K562 (cell line): ENCODE measurements at regions not wholly inside any gene's neighbourhood (a gene's known extent, or its start where the extent isn't known, plus 50 kb on each side); places are given as distances from the start of the nearest gene placed in this dataset.

Experiments
- ATAC-seq: fragments of 200-7000 bp; cut with Tn5 transposase; 3 replicates; pipeline ENCODE4 v1.9.1; 2020; ENCODE audit warnings: moderate library complexity
- BruUV-seq: library from RNA; stranded (reverse); fragments of 400-500 nt; replicated peaks from 2 replicates; lab custom pipeline; 2021; lab: Mats Ljungman, UMichigan
- CTCF ChIA-PET: fragments of 300-600 bp; formaldehyde crosslinking; extraction: SDS; loops from one replicate; lab custom pipeline; 2021; ENCODE audit warnings: low intra/inter-chr PET ratio; lab: Yijun Ruan, JAX
- POLR2A ChIA-PET: fragments of 300-600, 350-650 bp; sonication (Branson Sonifier 250); formaldehyde crosslinking; extraction: SDS; loops from one replicate; lab custom pipeline; 2021; ENCODE audit warnings: antibody characterized with exemption, inconsistent platforms; lab: Yijun Ruan, JAX
- DNase-seq, 4 experiments: peaks; one replicate each; pipeline versions ENCODE4 v3.0.0 to v3.0.0-alpha.2; 2011 to 2018; ENCODE audit warnings: low spot score in 3 of 4, mixed read lengths in 3 of 4; ENCODE audit errors: extremely low read depth in 1 of 4
- FAIRE-seq: peaks from 2 replicates; lab custom pipeline; 2011; peaks lifted over from hg19 to GRCh38; lab: Jason Lieb, UNC
- H2AFZ ChIP-seq: 2 replicates; pipeline ENCODE4 v1.6.0; 2011; ENCODE audit warnings: low read depth, low read length, control low read depth, inconsistent platforms
- H3K27ac ChIP-seq: fragments of 200-600 bp; 3 replicates; pipeline ENCODE4 v1.8.0; 2011; ENCODE audit warnings: low read depth, mild to moderate bottlenecking, control low read depth, inconsistent platforms, low read length, moderate library complexity, mixed read lengths; ENCODE audit errors: extremely low read depth
- H3K27me3 ChIP-seq, 2 experiments: fragments of 300-600 bp in 1 of 2; 2 replicates in 1 of 2; 3 replicates in 1 of 2; pipeline versions ENCODE4 v1.6.0 to v1.8.0; 2011; ENCODE audit warnings: inconsistent platforms in 2 of 2, low read length in 2 of 2, mild to moderate bottlenecking in 1 of 2, mixed read lengths in 1 of 2, moderate library complexity in 1 of 2; ENCODE audit not compliant: control insufficient read depth in 2 of 2, insufficient read depth in 2 of 2
- H3K36me3 ChIP-seq: fragments of 300-600 bp; 3 replicates; pipeline ENCODE4 v1.8.0; 2011; ENCODE audit warnings: mild to moderate bottlenecking, low read length, inconsistent platforms; ENCODE audit not compliant: control insufficient read depth, insufficient read depth
- H3K4me1 ChIP-seq, 2 experiments: fragments of 200-600 bp in 1 of 2; replicated peaks in 1 of 2; 2 replicates in 1 of 2; 3 replicates in 1 of 2; pipeline versions ENCODE4 v1.5.1 to v1.8.0; 2011; ENCODE audit warnings: inconsistent platforms in 2 of 2, low read length in 2 of 2, mild to moderate bottlenecking in 1 of 2, mixed read lengths in 1 of 2, moderate library complexity in 1 of 2; ENCODE audit not compliant: control insufficient read depth in 2 of 2, insufficient read depth in 2 of 2
- H3K4me2 ChIP-seq: 2 replicates; pipeline ENCODE4 v1.6.1; 2011; ENCODE audit warnings: low read length, control low read depth, inconsistent platforms, mixed read lengths; ENCODE audit not compliant: insufficient read depth
- H3K4me3 ChIP-seq: fragments of 200-600 bp; sonication (generic), shearing (Covaris generic); 2 replicates; pipeline ENCODE4 v1.5.1; 2016; ENCODE audit warnings: control low read depth, inconsistent platforms
- H3K79me2 ChIP-seq: fragments of 200-600 bp; 3 replicates; pipeline ENCODE4 v1.8.0; 2011; ENCODE audit warnings: low read length, inconsistent platforms; ENCODE audit not compliant: control insufficient read depth, insufficient read depth
- H3K9ac ChIP-seq, 2 experiments: 2 replicates each; pipeline versions ENCODE4 v1.6.0 to v1.6.1; 2011; ENCODE audit warnings: low read depth in 2 of 2, low read length in 2 of 2, control low read depth in 1 of 2, inconsistent platforms in 1 of 2, mild to moderate bottlenecking in 1 of 2, mixed read lengths in 1 of 2; ENCODE audit not compliant: insufficient read depth in 1 of 2
- H3K9me1 ChIP-seq: one replicate; pipeline ENCODE4 v1.6.0; 2011; ENCODE audit warnings: inconsistent platforms, mild to moderate bottlenecking, low read length, moderate library complexity; ENCODE audit not compliant: control insufficient read depth, insufficient read depth
- H3K9me3 ChIP-seq: replicated peaks from 2 replicates; pipeline ENCODE4 v1.5.1; 2011; ENCODE audit warnings: low read depth, low read length, inconsistent platforms; ENCODE audit not compliant: control insufficient read depth, insufficient read depth
- H4K20me1 ChIP-seq: replicated peaks from 2 replicates; pipeline ENCODE4 v1.6.1; 2011; ENCODE audit warnings: low read length, inconsistent platforms, mixed read lengths; ENCODE audit not compliant: control insufficient read depth, insufficient read depth
- ELK3 ChIP-seq: fragments of 450-650 bp; formaldehyde crosslinking; IDR thresholded peaks from 2 replicates; pipeline ENCODE4 v1.4.0; 2020; ENCODE audit warnings: mild to moderate bottlenecking
- FOXM1 ChIP-seq, 2 experiments: fragments of 450-650 bp in 1 of 2; sonication (generic) in 1 of 2; formaldehyde crosslinking in 1 of 2; IDR thresholded peaks; 2 replicates each; pipeline versions ENCODE4 v1.6.1 to v1.9.0; 2017 to 2022; ENCODE audit warnings: low read depth in 2 of 2, mild to moderate bottlenecking in 2 of 2, missing genetic modification reagents in 1 of 2, moderate library complexity in 1 of 2
- MTF1 ChIP-seq: fragments of 250-450 bp; sonication (Bioruptor Pico); IDR thresholded peaks from 2 replicates; pipeline ENCODE4 v1.9.0; 2021; ENCODE audit warnings: moderate library complexity, mild to moderate bottlenecking, inconsistent platforms, borderline replicate concordance
- NCOA1 ChIP-seq: fragments of 450-650 bp; IDR thresholded peaks from 2 replicates; pipeline ENCODE4 v1.6.1; 2016; ENCODE audit warnings: low read depth
- NFATC3 ChIP-seq: fragments of 450-650 bp; IDR thresholded peaks from 2 replicates; pipeline ENCODE4 v1.6.1; 2017; ENCODE audit warnings: mild to moderate bottlenecking
- NFE2L1 ChIP-seq: fragments of 450-650 bp; IDR thresholded peaks from 2 replicates; pipeline ENCODE4 v1.6.1; 2016; ENCODE audit warnings: missing genetic modification characterization, low read depth, mild to moderate bottlenecking, missing compliant biosample characterization, moderate library complexity, borderline replicate concordance
- NR1H2 ChIP-seq: sonication (generic); formaldehyde crosslinking; IDR thresholded peaks from 2 replicates; pipeline ENCODE4 v1.4.0; 2020; ENCODE audit warnings: mild to moderate bottlenecking, missing genetic modification reagents
- PHB ChIP-seq: fragments of 250-450 bp; sonication (Bioruptor Pico); IDR thresholded peaks from 2 replicates; pipeline ENCODE4 v1.5.0; 2021
- RBBP5 ChIP-seq: fragments of 200-600 bp; sonication (generic); IDR thresholded peaks from 2 replicates; pipeline ENCODE4 v1.6.1; 2012; ENCODE audit warnings: borderline replicate concordance, mild to moderate bottlenecking, low read length, control low read depth, inconsistent platforms; ENCODE audit not compliant: insufficient read depth, poor library complexity, severe bottlenecking
- RBM22 ChIP-seq: fragments of 200-400 bp; formaldehyde crosslinking; IDR thresholded peaks from 2 replicates; pipeline ENCODE4 v1.6.1; 2018; ENCODE audit warnings: low read length, low read depth; ENCODE audit not compliant: poor library complexity, severe bottlenecking
- SIX5 ChIP-seq, 2 experiments: IDR thresholded peaks; 2 replicates each; pipeline ENCODE4 v1.6.1; 2011; ENCODE audit warnings: low read length in 2 of 2, borderline replicate concordance in 1 of 2, low read depth in 1 of 2, mild to moderate bottlenecking in 1 of 2, moderate library complexity in 1 of 2; ENCODE audit not compliant: insufficient read depth in 1 of 2
- SMARCE1 ChIP-seq: fragments of 450-650 bp; IDR thresholded peaks from 2 replicates; pipeline ENCODE4 v1.7.1; 2016; ENCODE audit warnings: mild to moderate bottlenecking
- ZNF274 ChIP-seq: IDR thresholded peaks from 2 replicates; pipeline ENCODE4 v1.6.1; 2011; ENCODE audit warnings: low read depth, mild to moderate bottlenecking, low read length, moderate library complexity, borderline replicate concordance
- ZNF584 ChIP-seq: fragments of 200-800 bp; sonication (Bioruptor generic); IDR thresholded peaks from 2 replicates; pipeline ENCODE4 v1.6.1; 2016; ENCODE audit warnings: low read depth, mild to moderate bottlenecking, missing genetic modification characterization, missing compliant biosample characterization
- WGBS: fragments of 100-300 bp; shearing (Covaris generic); methylation state at CpG from one replicate; pipeline ENCODE4 v1.1.6; 2016; ENCODE audit warnings: low coverage, mixed read lengths; ENCODE audit not compliant: insufficient coverage; ENCODE audit errors: missing lambda C conversion rate; 5-methylcytosine and 5-hydroxymethylcytosine counted together
- in situ Hi-C: fragments of 300-500 bp; cut with MboI; formaldehyde crosslinking; loops from 4 replicates; pipeline ENCODE4 v1.15.0; 2018; ENCODE audit warnings: inconsistent platforms, mixed read lengths
- intact Hi-C: fragments of 100-400 bp; cut with micrococcal nuclease; formaldehyde crosslinking; loops from 2 replicates; pipeline ENCODE4 v1.14.2; 2022
- TF ChIP-seq, protein P1 (sequence below): sonication (generic); formaldehyde crosslinking; IDR thresholded peaks from 2 replicates; pipeline ENCODE4 v1.9.0; 2022; ENCODE audit warnings: mild to moderate bottlenecking, missing genetic modification reagents

GRCh38 chr18:39627936-39628335 is 2062.3 kb upstream of the CELF4 start:
- in situ Hi-C loops, result no loop called here
- POLR2A ChIA-PET, result no interaction called here
- no peak overlapping the region for H3K4me3 ChIP-seq

DNA sequence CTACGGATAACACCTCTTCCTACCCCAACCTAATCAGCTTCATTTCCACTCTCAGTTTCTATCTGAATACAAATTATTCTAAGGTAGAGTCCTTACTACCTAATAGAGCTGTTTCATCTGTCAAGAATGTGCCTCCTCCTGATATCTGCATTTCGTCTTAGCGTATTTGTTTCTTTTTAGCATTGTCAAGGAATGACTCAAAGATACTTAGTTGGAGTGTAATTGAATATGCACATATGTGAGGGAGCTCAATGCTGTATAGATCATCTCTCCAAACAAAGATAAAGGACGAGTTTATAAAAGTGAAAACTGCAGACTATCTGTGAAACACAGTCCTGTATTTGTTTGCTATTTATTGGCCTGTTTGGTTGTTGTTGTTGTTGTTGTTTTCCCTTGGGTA is 2059.4 kb upstream of the CELF4 start:
- no peaks in the 10 kb centered on the region for H4K20me1 ChIP-seq
- no peak overlapping the region for H3K4me2 ChIP-seq
- H3K9me3 ChIP-seq, result no peaks in the 10 kb centered on the region
- no peak overlapping the region for H2AFZ ChIP-seq
- TF ChIP-seq MTF1 (no peak), NFATC3 (no peak), RBM22 (no peak), ZNF584 (CRISPR knock-in tag) (no peak), NFE2L1 (tag) (no peak), SIX5 (IDR thresholded peaks at IDR 0.05; ENCODE audit: borderline replicate concordance in 1 of 2, insufficient read depth in 1 of 2, low read depth in 1 of 2, low read length in 2 of 2) (no peak), NR1H2 (no peak), ELK3 (CRISPR knock-in tag) (no peak)
- TF ChIP-seq, protein P1, sequence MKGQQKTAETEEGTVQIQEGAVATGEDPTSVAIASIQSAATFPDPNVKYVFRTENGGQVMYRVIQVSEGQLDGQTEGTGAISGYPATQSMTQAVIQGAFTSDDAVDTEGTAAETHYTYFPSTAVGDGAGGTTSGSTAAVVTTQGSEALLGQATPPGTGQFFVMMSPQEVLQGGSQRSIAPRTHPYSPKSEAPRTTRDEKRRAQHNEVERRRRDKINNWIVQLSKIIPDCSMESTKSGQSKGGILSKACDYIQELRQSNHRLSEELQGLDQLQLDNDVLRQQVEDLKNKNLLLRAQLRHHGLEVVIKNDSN (CRISPR knock-in tag), result no peak
- TF ChIP-seq, all 486 proteins: peak for 0
- Histone ChIP-seq H3K27me3 (no peaks in the 10 kb centered on the region), H3K27ac (no peak overlapping the region), H3K36me3 (no peaks in the 10 kb centered on the region), H3K79me2 (no peaks in the 10 kb centered on the region), H3K9ac (no peak overlapping the region), H3K9me1 (no peaks in the 10 kb centered on the region), H3K4me1 (no peaks in the 10 kb centered on the region), H3K4me3 (no peak overlapping the region)
- no peak for FAIRE-seq
- in situ Hi-C loops (no loop called here), intact Hi-C loops (no loop called here)
- BruUV-seq, result no TSS peak
- no peak for DNase-seq
- ChIA-PET POLR2A (no interaction called here), CTCF (no interaction called here)
- no peak for ATAC-seq
- 3% methylated on average over 4 of the region's 4 CpGs for WGBS

More at GRCh38 chr18:39627936-39628335, 2062.3 kb upstream of the CELF4 start:
- Histone ChIP-seq H3K4me1 (no peaks in the 10 kb centered on the region), H3K9ac (no peak overlapping the region), H3K27ac (no peak overlapping the region), H3K79me2 (no peaks in the 10 kb centered on the region), H3K27me3 (no peaks in the 10 kb centered on the region), H3K4me2 (no peak overlapping the region), H3K9me3 (no peaks in the 10 kb centered on the region), H4K20me1 (no peaks in the 10 kb centered on the region), H2AFZ (no peak overlapping the region), H3K9me1 (no peaks in the 10 kb centered on the region), H3K36me3 (no peaks in the 10 kb centered on the region)
- no peak for FAIRE-seq
- ATAC-seq, result no peak
- WGBS, result 1% methylated on average over 5 of the region's 5 CpGs
- intact Hi-C loops, result no loop called here
- DNase-seq, result no peak
- no peak for TF ChIP-seq NCOA1
- no peak for TF ChIP-seq SMARCE1
- no peak for TF ChIP-seq FOXM1 (IDR thresholded peaks at IDR 0.05; ENCODE audit: low read depth)
- no peak for TF ChIP-seq FOXM1 (CRISPR knock-in tag; IDR thresholded peaks at IDR 0.05; ENCODE audit: low read depth)
- TF ChIP-seq RBBP5, result no peak
- no peak for TF ChIP-seq ZNF274
- TF ChIP-seq PHB, result no peak
- BruUV-seq, result no TSS peak
- CTCF ChIA-PET, result no interaction called here
